ENCODE measurements at regions not wholly inside any gene's neighbourhood (a gene's known extent, or its start where the extent isn't known, plus 50 kb on each side); places are given as distances from the start of the nearest gene placed in this dataset.
A peak's percentile ranks its signal among the peaks of the same experiment; 100 is the strongest.

DNA sequence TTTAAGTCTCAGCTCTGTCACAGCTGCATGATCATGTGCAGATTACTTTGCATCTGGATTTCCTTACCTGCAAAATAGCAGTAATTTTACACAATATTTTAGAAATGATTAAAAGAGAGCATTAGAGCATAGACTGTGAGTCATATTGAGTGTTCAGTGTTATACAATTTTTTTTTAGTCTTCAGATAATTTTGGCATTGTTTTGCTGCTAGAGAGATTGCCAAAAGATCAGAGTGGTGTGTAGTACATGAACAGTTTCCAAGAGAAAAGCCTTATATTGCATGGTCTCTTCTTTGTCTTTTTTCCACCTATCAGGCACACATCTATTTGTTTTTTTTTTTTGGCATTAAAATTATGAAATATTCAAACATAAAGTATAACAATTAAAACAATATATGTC, 209.6 kb upstream of the TLL1 start:
- H3K4me3 ChIP-seq (ENCODE audit: low read length) = no peak overlapping the region
- no peak for DNase-seq (ENCODE audit: low read depth)
- TF ChIP-seq, protein P1, sequence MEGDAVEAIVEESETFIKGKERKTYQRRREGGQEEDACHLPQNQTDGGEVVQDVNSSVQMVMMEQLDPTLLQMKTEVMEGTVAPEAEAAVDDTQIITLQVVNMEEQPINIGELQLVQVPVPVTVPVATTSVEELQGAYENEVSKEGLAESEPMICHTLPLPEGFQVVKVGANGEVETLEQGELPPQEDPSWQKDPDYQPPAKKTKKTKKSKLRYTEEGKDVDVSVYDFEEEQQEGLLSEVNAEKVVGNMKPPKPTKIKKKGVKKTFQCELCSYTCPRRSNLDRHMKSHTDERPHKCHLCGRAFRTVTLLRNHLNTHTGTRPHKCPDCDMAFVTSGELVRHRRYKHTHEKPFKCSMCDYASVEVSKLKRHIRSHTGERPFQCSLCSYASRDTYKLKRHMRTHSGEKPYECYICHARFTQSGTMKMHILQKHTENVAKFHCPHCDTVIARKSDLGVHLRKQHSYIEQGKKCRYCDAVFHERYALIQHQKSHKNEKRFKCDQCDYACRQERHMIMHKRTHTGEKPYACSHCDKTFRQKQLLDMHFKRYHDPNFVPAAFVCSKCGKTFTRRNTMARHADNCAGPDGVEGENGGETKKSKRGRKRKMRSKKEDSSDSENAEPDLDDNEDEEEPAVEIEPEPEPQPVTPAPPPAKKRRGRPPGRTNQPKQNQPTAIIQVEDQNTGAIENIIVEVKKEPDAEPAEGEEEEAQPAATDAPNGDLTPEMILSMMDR (conservative IDR thresholded peaks at IDR 0.05; ENCODE audit: low read length) = no peak

DNA sequence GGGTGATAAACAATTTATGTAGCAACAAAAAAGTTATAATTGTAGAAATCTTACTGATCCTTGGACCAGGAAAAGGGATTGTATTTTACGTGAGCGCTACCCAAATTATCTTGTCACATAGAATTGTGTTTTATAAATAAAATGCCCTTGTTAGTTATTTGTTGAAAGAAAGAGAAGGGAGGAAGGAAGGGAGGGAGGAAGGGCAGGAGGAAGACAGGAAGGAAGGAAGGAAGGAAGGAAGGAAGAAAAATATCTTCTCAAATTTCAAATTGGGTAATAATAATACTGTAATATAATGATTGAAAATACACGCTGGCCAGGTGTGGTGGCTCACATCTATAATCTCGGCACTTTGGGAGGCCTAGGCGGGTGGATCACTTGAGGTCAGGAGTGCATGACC, 206.2 kb upstream of the TLL1 start:
- DNase-seq (ENCODE audit: low read depth) = no peak
- no peak overlapping the region for H3K4me3 ChIP-seq (ENCODE audit: low read length)
- TF ChIP-seq, protein P1 (conservative IDR thresholded peaks at IDR 0.05; ENCODE audit: low read length) = no peak

DNA sequence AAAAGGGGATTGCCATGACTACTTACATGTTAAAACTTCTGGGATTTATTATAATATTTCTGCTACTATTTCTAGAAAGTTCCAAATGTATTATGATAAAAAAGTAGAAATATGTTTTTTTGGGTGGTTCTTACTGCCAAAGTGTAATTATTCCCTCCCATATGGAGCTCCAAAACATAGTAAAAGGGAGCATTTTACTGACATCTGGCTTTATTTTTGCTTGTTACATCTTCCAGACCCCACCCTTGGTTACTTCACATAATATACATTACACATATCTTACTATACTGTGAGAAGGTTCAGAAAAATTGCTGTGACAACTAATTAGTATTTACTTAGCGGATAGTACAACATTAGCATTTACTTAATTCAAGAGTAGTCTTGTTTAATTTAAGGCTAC, 205.1 kb upstream of the TLL1 start:
- TF ChIP-seq, protein P1 (conservative IDR thresholded peaks at IDR 0.05; ENCODE audit: low read length) = no peak
- DNase-seq (ENCODE audit: low read depth) = no peak
- H3K4me3 ChIP-seq (ENCODE audit: low read length) = no peak overlapping the region

DNA sequence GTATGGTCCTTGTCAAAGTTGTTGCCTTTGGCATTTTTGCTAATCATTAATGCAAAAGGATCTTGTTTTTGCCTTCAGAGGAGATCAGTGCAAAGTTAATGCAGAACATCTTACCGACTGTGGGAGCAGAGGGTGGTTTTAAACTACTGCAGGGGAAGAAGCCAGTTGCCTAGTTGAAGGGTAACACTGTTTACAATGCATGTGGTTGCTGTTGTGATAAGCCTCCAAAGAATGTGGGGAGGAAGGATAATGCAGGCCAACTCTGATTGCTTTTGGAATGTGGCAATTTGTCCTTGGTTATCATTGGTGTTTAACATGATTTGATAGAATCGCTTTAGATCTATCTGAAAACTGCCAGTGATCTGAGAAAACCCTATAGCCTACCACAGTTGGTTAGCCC, 204.3 kb upstream of the TLL1 start:
- TF ChIP-seq, protein P1 (conservative IDR thresholded peaks at IDR 0.05; ENCODE audit: low read length) = no peak
- no peak overlapping the region for H3K4me3 ChIP-seq (ENCODE audit: low read length)
- peak; percentile 1 for DNase-seq (ENCODE audit: low read depth)

DNA sequence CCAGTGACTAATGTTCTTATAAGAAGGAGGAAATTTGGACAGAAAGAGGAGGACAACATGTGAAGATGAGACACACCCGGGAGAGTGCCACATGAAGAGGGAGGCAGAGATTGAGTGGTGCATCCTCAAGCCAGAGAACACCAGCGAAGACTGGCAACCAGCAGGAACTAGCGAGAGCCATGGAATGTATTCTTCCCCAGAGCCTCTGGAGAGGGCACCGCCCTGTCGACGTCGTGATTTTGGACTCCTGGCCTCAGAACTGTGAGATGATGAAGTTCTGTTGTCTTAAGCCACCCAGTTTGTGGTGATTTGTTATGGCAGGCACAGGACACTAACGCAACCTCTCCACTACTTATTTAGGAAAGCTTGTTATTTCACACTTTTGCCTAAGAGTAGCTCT, 196.0 kb upstream of the TLL1 start:
- no peak overlapping the region for H3K4me3 ChIP-seq (ENCODE audit: low read length)
- TF ChIP-seq, protein P1 (conservative IDR thresholded peaks at IDR 0.05; ENCODE audit: low read length) = no peak
- no peak for DNase-seq (ENCODE audit: low read depth)

DNA sequence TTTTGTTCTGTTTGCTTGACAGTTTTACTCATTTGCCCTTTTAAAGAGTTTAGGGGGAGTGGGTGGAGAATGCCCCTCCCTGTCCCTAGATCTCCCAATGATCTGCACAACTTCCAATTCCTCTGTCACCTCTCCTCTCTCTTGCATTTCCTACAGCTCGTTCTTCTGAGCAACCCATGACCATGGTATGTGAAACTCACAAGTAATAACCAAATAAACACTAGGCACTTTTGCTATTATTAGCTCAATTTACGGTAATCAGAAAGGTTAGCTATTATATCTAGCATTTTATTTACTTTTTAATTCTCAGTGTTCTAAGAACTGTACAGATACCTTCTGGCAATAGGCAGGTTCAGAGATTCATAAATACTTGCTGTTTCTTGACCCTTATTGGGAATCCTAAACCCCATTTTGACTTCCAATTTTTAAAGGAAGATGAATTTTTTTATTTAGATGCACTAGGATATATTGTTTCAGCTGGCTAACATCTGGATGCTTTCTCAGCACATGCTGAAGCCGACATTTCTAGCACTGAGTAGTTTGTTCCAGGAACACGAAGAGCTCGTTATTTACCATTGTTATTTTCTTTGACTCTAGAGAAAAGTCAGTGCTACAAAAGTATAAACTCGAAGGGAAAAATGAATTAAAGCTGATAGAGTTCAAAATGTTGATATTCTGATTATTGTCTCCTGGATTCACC, 194.7 kb upstream of the TLL1 start:
- DNase-seq (ENCODE audit: low read depth) = no peak
- no peak overlapping the region for H3K4me3 ChIP-seq (ENCODE audit: low read length)
- TF ChIP-seq, protein P1 (conservative IDR thresholded peaks at IDR 0.05; ENCODE audit: low read length) = no peak

DNA sequence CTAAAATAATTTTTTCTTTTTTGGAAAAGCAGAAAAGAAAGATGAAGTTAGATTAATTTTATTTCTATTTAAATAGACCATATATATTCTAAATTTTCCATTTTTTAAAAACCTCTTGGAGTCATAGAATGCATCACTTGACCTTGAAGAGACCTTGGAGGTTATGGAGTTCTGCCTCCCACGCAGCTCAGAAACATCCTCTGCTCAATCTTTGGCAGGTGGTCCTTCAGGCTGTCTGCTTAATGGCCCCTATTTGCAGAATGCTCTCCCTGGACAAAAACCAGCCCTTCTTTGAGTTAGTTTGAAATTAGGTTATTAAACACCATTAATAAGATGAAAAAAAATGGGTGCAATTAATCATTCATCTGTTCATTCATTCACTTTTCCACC, 194.1 kb upstream of the TLL1 start:
- no peak overlapping the region for H3K4me3 ChIP-seq (ENCODE audit: low read length)
- TF ChIP-seq, protein P1 (conservative IDR thresholded peaks at IDR 0.05; ENCODE audit: low read length) = no peak
- no peak for DNase-seq (ENCODE audit: low read depth)
